HuH-7.5 (cell line): ENCODE measurements at regions not wholly inside any gene's neighbourhood (a gene's known extent, or its start where the extent isn't known, plus 50 kb on each side); places are given as distances from the start of the nearest gene placed in this dataset.
"Not testable (repeated sequence)": the region's sequence is repeated elsewhere in the genome, so short reads cannot be mapped to it uniquely, and the experiment has no call there.

Experiments used
- DNase-seq: peaks from one replicate; pipeline ENCODE4 v3.0.0; 2011; ENCODE audit warnings: low spot score

GRCh38 chr2:161070693-161071479, 89.3 kb upstream of the TANK start:
- DNase-seq: no peak

GRCh38 chr2:161072436-161072835, 87.8 kb upstream of the TANK start:
- DNase-seq: not testable (repeated sequence)

GRCh38 chr2:161075701-161076100, 84.5 kb upstream of the TANK start:
- no peak for DNase-seq

- no peak for DNase-seq
Observed at GRCh38 chr2:161076936-161077335, 83.3 kb upstream of the TANK start.

- no peak for DNase-seq
Observed at GRCh38 chr2:161077367-161078210, 82.6 kb upstream of the TANK start.

- no peak for DNase-seq
Observed at GRCh38 chr2:161078211-161078539, 82.1 kb upstream of the TANK start.

- no peak for DNase-seq
Observed at GRCh38 chr2:161085149-161085548, 75.1 kb upstream of the TANK start.

GRCh38 chr2:161088658-161089350, 71.4 kb upstream of the TANK start:
- DNase-seq: no peak

- no peak for DNase-seq
Observed at GRCh38 chr2:161090411-161090810, 69.8 kb upstream of the TANK start.

GRCh38 chr2:161095314-161095713, 64.9 kb upstream of the TANK start:
- DNase-seq: no peak

- DNase-seq: no peak
Observed at GRCh38 chr2:161096336-161096735, 63.9 kb upstream of the TANK start.

GRCh38 chr2:161097157-161097556, 63.1 kb upstream of the TANK start:
- no peak for DNase-seq

GRCh38 chr2:161100211-161100895, 59.9 kb upstream of the TANK start:
- DNase-seq: no peak

- no peak for DNase-seq
Observed at GRCh38 chr2:161101406-161101805, 58.8 kb upstream of the TANK start.

GRCh38 chr2:161102770-161103450, 57.3 kb upstream of the TANK start:
- DNase-seq: no peak

- DNase-seq: no peak
Observed at GRCh38 chr2:161103451-161103831, 56.8 kb upstream of the TANK start.

- no peak for DNase-seq
Observed at GRCh38 chr2:161104054-161104553, 56.1 kb upstream of the TANK start.

- DNase-seq: no peak
Observed at GRCh38 chr2:161107265-161107664, 53.0 kb upstream of the TANK start.
